GM18517 (cell line): ENCODE measurements at regions not wholly inside any gene's neighbourhood (a gene's known extent, or its start where the extent isn't known, plus 50 kb on each side); places are given as distances from the start of the nearest gene placed in this dataset.

Source experiments
- ATAC-seq: cut with Tn5 transposase; IDR thresholded peaks from one replicate; pipeline ENCODE4 v1.9.1; 2021; ENCODE audit warnings: mild to moderate bottlenecking, moderate library complexity; ENCODE audit not compliant: unreplicated experiment

GRCh38 chr5:2008851-2009629 is 126.3 kb upstream of the IRX4 start:
- no peak for ATAC-seq

DNA sequence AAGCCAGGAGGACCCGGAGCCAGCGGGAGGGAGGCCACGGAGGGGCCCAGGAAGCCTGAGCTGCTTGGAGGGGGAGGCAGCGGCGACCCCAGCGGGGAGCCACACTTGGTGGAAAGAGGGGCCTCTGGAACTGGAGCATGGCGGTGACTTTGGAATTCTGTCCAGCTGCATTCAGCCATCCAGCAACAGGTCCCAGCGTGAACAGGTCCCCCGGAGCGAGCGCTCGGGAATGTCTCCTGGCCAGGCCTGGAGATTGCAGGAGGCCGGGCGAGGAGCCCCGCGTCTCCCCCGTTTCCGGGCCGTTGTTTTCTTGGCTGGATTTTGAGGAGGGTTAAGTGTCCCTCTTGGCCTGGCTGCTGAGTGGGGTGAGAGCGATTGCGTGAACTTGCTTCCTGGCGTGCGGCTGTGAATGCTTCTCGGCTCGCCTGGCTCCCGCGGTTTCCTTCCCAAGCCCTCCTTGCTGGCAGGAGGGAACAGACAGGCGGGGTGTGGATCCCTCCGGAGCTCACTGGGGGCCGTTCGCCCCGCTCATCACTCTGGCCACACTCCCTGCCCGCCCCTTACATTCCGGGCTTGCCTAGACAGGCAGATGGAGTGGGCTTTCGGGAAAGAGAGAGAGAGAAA is 125.3 kb upstream of the IRX4 start:
- no peak for ATAC-seq

GRCh38 chr5:2007496-2007877 is 124.8 kb upstream of the IRX4 start:
- ATAC-seq, result no peak

GRCh38 chr5:2006971-2007291 is 124.2 kb upstream of the IRX4 start:
- ATAC-seq, result no peak

GRCh38 chr5:2006193-2006970 is 123.7 kb upstream of the IRX4 start:
- no peak for ATAC-seq

DNA sequence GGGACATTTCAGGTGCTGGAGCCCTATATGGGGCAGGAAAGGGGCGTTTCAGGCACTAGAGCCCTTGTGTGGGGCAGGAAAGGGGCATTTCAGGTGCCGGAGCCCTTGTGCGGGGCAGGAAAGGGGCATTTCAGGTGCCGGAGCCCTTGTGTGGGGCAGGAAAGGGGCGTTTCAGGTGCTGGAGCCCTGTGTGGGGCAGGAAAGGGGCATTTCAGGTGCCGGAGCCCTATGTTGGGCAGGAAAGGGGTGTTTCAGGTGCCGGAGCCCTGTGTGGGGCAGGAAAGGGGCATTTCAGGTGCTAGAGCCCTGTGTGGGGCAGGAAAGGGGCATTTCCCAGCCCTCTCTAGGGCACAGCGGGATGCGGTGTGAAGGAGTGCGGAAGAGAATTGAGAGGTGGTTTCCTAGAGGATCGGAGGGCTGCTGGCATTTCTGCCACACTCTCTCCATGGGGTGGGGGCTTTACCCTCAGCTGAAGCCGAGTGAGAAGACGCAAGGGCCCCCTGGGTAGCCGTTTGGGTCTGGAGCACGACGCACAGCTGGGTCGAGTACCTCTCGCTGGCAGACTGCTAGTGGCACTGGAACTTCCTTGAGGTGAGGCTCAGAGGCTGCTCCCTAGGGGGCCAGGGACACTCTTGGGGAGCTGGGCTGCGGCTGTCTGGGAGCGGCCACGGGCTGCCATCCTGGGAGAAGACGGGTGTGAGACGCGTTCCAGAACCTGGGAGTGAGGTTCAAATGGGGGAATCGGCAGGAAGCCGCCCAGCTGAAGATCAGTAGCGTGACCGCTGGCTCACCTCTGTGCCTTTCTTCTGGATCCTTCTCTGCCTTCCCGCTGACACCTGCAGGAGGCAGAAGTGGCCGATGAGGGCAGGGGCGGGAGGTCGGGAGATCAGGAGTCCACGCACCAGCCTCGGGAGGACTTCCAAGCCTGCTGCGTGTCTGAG is 122.6 kb upstream of the IRX4 start:
- no peak for ATAC-seq

DNA sequence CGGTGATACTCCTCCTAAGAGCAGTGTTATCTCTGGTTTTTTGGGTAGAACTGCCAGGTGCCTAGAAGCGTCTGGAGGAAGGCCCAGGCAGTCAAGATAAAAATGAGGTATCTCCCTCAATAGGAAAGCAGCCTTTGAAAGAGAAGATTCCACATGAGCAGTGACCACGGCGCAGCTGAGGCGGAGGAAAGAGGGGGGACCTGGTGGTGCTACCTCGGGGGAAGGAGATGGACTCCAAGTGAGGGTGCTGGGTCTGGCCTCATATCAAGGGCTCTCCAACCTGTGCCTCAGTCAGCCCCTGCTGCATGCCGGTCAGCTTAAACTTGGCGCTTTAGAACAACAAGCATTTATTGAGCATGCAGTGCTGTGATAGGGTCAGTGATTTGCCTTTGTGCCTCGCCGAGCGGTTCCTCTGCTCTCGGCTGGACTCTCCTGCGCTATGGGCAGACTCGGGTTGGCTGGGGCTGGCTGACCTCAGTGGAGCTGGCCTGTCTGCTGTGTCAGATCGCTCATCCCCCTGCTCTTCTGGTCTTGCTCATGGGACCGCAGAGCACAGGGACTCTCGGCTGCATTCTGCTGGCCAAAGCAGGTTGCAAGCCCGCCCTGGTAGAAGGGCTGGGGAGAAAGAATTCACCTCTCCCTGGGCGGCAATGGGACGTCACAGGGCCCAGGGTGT is 121.1 kb upstream of the IRX4 start:
- ATAC-seq, result no peak

DNA sequence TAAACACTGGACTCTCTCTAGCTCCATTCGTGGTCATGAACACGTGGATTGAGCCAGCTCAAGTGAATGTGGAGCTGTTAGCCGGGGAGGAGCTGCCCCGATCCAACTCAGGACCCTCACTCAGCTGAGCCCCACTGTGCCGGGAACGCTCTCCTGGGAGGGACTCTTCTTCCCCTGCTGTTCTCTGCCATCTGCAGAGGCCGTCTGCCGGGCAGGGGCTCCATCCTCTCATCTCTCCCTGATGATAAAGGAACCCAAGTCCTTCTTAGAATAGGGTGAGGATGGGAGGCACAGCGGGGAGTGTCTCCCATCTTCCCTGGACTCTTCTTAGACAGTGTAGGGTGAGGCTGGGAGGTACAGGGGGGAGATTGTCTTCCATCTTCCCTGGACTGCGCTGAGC is 120.5 kb upstream of the IRX4 start:
- no peak for ATAC-seq

- no peak for ATAC-seq
Observed at GRCh38 chr5:2001300-2001699, 118.6 kb upstream of the IRX4 start.

- ATAC-seq, result no peak
Observed at GRCh38 chr5:2000591-2000990, 117.9 kb upstream of the IRX4 start.

GRCh38 chr5:1999794-2000193 is 117.1 kb upstream of the IRX4 start:
- ATAC-seq, result no peak

GRCh38 chr5:1998716-1999317 is 116.1 kb upstream of the IRX4 start:
- no peak for ATAC-seq

GRCh38 chr5:1998348-1998669 is 115.6 kb upstream of the IRX4 start:
- no peak for ATAC-seq

GRCh38 chr5:1997640-1998347 is 115.1 kb upstream of the IRX4 start:
- ATAC-seq, result no peak

- no peak for ATAC-seq
Observed at GRCh38 chr5:1995491-1995890, 112.8 kb upstream of the IRX4 start.

- no peak for ATAC-seq
Observed at GRCh38 chr5:1987471-1987870, 104.7 kb upstream of the IRX4 start.

- ATAC-seq, result no peak
Observed at GRCh38 chr5:1985781-1986180, 103.1 kb upstream of the IRX4 start.

- ATAC-seq, result no peak
Observed at GRCh38 chr5:1983919-1984695, 101.4 kb upstream of the IRX4 start.

DNA sequence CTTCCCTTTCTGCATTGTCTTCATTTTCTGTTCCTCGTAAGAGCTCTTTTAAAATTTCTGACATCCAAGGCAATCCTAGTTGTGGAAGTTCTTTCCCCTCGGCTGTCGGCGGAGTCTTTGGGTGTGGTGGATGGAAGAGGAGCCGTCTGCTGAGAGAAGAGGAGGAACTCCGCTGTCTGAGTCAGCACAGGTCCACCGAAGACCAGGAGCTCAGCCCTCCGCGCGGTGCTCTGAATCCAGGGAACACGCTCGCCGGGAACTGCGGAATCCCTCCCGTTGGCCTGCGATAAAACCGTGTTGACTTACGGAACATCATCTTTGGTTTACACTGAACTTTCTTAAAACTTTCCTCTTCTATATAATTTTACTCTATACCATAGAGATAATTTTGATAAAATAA is 100.7 kb upstream of the IRX4 start:
- ATAC-seq, result no peak
